ENCODE measurements at regions not wholly inside any gene's neighbourhood (a gene's known extent, or its start where the extent isn't known, plus 50 kb on each side); places are given as distances from the start of the nearest gene placed in this dataset.

DNA sequence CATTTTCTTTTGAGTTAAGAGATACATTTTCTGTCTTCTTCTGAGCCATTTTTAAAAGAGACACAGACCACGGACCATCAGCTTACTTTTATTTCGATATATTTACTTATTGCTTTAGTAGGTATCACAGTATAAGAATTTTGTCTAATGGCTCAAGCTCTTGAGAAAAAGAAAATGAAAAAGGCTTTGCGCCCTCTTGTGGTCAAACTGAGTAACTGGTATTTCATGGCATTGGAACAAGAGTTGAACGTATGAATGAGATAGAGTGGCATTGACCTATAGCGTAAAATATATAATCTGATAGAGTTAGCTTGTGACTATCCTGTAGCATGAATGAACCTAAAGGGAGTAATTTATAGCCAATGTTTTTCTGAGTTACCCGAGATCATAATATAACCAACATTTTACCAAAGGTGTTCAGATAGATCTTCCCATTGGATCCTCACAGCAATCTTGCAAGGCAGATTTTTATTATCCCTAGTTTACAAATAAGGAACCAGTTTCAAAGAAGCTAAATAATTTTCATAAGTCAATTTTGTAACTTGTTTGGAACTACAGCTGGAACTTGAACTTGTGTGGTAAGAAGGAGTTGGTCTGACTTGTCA is 154.6 kb downstream of the POLR2M start:
- Mint-ChIP-seq H3K36me3 (ENCODE audit: insufficient read depth, unreplicated experiment) (no peaks in the 10 kb centered on the region), H3K9me3 (ENCODE audit: unreplicated experiment) (no peaks in the 10 kb centered on the region), H3K4me1 (ENCODE audit: insufficient read depth, unreplicated experiment) (peaks cover 19% of the 10 kb centered on the region), H3K4me3 (ENCODE audit: unreplicated experiment) (no peak overlapping the region), H3K27ac (ENCODE audit: low read depth, unreplicated experiment) (no peak overlapping the region), H3K27me3 (ENCODE audit: insufficient read depth, unreplicated experiment) (no peaks in the 10 kb centered on the region)
- TF ChIP-seq, protein P1, sequence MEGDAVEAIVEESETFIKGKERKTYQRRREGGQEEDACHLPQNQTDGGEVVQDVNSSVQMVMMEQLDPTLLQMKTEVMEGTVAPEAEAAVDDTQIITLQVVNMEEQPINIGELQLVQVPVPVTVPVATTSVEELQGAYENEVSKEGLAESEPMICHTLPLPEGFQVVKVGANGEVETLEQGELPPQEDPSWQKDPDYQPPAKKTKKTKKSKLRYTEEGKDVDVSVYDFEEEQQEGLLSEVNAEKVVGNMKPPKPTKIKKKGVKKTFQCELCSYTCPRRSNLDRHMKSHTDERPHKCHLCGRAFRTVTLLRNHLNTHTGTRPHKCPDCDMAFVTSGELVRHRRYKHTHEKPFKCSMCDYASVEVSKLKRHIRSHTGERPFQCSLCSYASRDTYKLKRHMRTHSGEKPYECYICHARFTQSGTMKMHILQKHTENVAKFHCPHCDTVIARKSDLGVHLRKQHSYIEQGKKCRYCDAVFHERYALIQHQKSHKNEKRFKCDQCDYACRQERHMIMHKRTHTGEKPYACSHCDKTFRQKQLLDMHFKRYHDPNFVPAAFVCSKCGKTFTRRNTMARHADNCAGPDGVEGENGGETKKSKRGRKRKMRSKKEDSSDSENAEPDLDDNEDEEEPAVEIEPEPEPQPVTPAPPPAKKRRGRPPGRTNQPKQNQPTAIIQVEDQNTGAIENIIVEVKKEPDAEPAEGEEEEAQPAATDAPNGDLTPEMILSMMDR (IDR thresholded peaks at IDR 0.05; ENCODE audit: unreplicated experiment), result peak; percentile 69
- POLR2A ChIA-PET, result interaction anchor here (0.6 to 1.4 kb wide), 6 partner anchors 54 to 210 kb away, joined by 3 to 6 read pairs (median 4); no protein-coding TSS in a partner anchor
- no TSS peak for BruUV-seq (replicated peaks)
- CTCF ChIA-PET, result interaction anchor here (0.6 to 13.3 kb wide), 50 partner anchors 9 to 714 kb away, joined by 3 to 340 read pairs (median 5); partner anchors contain the start of gene ALDH1A2
- DNase-seq (ENCODE audit: unreplicated experiment), result peak; percentile 75
- intact Hi-C loops (cut with micrococcal nuclease), result loop anchor here (1.0 kb wide), 4 partner anchors 110 to 249 kb away; no protein-coding TSS in a partner anchor

DNA sequence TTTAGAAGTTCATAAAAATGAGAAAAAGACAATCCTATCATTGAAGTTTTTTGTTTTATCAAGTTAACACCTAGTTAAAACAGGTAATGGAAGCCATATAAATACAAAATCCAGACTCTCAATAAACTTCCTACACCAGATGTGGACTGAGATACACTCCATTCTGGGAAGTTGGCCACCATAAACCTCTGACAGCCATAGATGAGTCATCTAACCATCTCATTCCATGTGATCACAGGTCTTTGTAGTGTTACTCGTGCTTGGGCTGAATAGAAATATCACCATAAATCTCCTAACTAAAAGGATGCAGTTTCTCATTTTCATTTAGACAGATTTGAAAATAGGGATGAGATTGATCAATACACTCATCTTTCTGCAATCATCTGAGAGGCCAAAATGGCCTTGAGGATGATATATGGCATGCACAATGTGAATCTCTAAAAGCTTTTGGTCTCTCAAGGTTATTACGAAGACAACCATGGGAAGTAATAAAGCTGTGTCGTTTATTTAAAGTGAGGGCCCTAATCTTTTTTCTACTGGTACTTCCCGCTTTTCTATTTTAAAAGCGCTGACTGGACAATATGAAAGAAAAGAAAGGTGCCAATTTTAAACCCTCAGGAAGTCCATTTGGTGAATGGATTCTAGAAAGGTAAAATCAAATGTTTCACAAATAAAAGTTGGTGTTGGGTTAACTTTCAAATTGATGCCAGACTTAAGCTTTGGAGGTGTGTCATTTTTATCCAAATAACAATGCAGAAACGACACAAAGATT is 155.5 kb downstream of the POLR2M start:
- POLR2A ChIA-PET, result interaction anchor here (1.4 kb wide), 1 partner anchor 111 kb away, joined by 5 read pairs; no protein-coding TSS in a partner anchor
- H3K27me3 Mint-ChIP-seq (ENCODE audit: insufficient read depth, unreplicated experiment), result no peaks in the 10 kb centered on the region
- no peak overlapping the region for H3K27ac Mint-ChIP-seq (ENCODE audit: low read depth, unreplicated experiment)
- TF ChIP-seq, protein P1 (IDR thresholded peaks at IDR 0.05; ENCODE audit: unreplicated experiment), result no peak
- no peaks in the 10 kb centered on the region for H3K9me3 Mint-ChIP-seq (ENCODE audit: unreplicated experiment)
- no peaks in the 10 kb centered on the region for H3K36me3 Mint-ChIP-seq (ENCODE audit: insufficient read depth, unreplicated experiment)
- intact Hi-C loops (cut with micrococcal nuclease), result loop anchor here (1.0 kb wide), 4 partner anchors 111 to 250 kb away; no protein-coding TSS in a partner anchor
- CTCF ChIA-PET, result interaction anchor here (0.6 to 13.3 kb wide), 36 partner anchors 8 to 321 kb away, joined by 3 to 340 read pairs (median 6); partner anchors contain the start of gene ALDH1A2
- no TSS peak for BruUV-seq (replicated peaks)
- peak; percentile 76 for DNase-seq (ENCODE audit: unreplicated experiment)
- H3K4me3 Mint-ChIP-seq (ENCODE audit: unreplicated experiment), result no peak overlapping the region
- H3K4me1 Mint-ChIP-seq (ENCODE audit: insufficient read depth, unreplicated experiment), result peaks cover 19% of the 10 kb centered on the region

DNA sequence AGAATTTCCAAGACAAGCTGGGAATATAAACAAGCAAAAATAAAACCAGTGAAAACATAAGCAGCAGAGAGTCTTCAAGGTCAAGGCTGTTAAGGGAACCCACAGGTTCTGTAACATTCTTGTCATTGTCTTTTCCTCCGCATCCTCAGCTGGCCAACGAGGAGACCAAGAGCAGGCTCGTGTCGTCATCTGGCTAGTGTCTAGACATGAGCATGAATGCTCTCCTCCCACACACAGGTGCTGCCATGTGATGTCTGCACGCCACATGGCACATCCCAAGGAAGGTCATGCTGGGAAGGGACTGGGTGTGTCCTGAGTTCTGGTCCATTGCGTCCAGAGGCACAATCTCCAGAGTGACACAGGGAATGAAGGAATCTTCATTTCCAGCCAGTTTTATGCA is 156.2 kb downstream of the POLR2M start:
- POLR2A ChIA-PET, result no interaction called here
- Mint-ChIP-seq H3K9me3 (ENCODE audit: unreplicated experiment) (no peaks in the 10 kb centered on the region), H3K4me3 (ENCODE audit: unreplicated experiment) (no peak overlapping the region), H3K4me1 (ENCODE audit: insufficient read depth, unreplicated experiment) (peaks cover 19% of the 10 kb centered on the region), H3K27ac (ENCODE audit: low read depth, unreplicated experiment) (no peak overlapping the region), H3K36me3 (ENCODE audit: insufficient read depth, unreplicated experiment) (no peaks in the 10 kb centered on the region), H3K27me3 (ENCODE audit: insufficient read depth, unreplicated experiment) (no peaks in the 10 kb centered on the region)
- no TSS peak for BruUV-seq (replicated peaks)
- TF ChIP-seq, protein P1 (IDR thresholded peaks at IDR 0.05; ENCODE audit: unreplicated experiment), result no peak
- CTCF ChIA-PET, result interaction anchor here (0.6 to 13.3 kb wide), 8 partner anchors 9 to 305 kb away, joined by 3 to 340 read pairs (median 6); partner anchors contain the start of gene ALDH1A2
- DNase-seq (ENCODE audit: unreplicated experiment), result no peak
- intact Hi-C loops (cut with micrococcal nuclease), result no loop called here

DNA sequence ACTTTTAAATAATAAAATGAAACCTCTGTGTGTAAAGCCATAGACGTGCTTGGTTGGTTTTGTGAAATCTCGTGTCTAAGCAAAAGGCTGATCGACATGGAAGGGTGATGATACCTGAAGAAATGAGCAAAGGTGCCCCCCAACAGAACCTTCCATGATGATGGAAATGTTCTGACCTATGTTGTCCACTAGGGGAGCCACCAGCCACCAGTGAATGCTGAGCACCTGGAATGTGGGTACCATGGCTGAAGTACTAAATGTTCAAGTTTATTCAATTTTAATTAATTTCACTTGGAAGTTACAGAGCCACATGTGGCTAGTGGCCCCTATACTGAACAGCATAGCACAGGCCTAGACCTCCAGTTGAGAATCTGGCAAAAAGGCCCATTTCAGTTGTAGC is 158.8 kb downstream of the POLR2M start:
- H3K9me3 Mint-ChIP-seq (ENCODE audit: unreplicated experiment), result no peaks in the 10 kb centered on the region
- H3K4me3 Mint-ChIP-seq (ENCODE audit: unreplicated experiment), result no peak overlapping the region
- H3K27ac Mint-ChIP-seq (ENCODE audit: low read depth, unreplicated experiment), result no peak overlapping the region
- TF ChIP-seq, protein P1 (IDR thresholded peaks at IDR 0.05; ENCODE audit: unreplicated experiment), result peak; percentile 35
- POLR2A ChIA-PET, result no interaction called here
- intact Hi-C loops (cut with micrococcal nuclease), result loop anchor here (5.0 kb wide), 1 partner anchor 57 kb away; no protein-coding TSS in a partner anchor
- peak; percentile 16 for DNase-seq (ENCODE audit: unreplicated experiment)
- H3K36me3 Mint-ChIP-seq (ENCODE audit: insufficient read depth, unreplicated experiment), result no peaks in the 10 kb centered on the region
- CTCF ChIA-PET, result interaction anchor here (0.6 to 13.3 kb wide), 42 partner anchors 10 to 905 kb away, joined by 3 to 340 read pairs (median 4); partner anchors contain the start of gene ALDH1A2
- no peaks in the 10 kb centered on the region for H3K27me3 Mint-ChIP-seq (ENCODE audit: insufficient read depth, unreplicated experiment)
- BruUV-seq (replicated peaks), result no TSS peak
- H3K4me1 Mint-ChIP-seq (ENCODE audit: insufficient read depth, unreplicated experiment), result peaks cover 12% of the 10 kb centered on the region

Data from MCF 10A (cell line).